GM12892 (cell line): ENCODE measurements at regions not wholly inside any gene's neighbourhood (a gene's known extent, or its start where the extent isn't known, plus 50 kb on each side); places are given as distances from the start of the nearest gene placed in this dataset.

ENCODE experiments used
- POLR2A ChIP-seq: IDR thresholded peaks from 2 replicates; pipeline ENCODE4 v1.6.1; 2011; ENCODE audit warnings: low read depth, low read length, control low read depth
- POLR2AphosphoS5 ChIP-seq: IDR thresholded peaks from 2 replicates; pipeline ENCODE4 v1.6.1; 2011; ENCODE audit warnings: low read depth, low read length, control low read depth

DNA sequence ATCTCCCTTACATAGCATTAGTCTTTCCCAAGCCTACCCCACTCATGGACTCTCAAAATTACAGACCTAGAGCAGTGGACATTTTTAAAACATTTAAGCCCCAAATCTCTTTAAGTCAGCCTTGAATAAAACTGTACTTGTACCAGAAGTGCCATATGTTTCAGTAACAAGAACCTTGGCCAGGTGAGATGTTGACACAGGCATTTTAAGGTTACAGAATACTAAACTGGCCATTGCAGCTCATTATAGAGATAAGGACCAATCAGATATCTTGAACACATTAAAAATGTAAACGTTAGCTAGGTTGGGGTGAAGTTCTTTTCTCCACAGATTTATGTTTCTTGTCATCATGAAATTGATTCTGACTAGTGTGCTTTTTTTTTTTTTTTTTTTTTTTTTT is 103.8 kb upstream of the MIER3 start:
- TF ChIP-seq POLR2A: no peak
- TF ChIP-seq POLR2AphosphoS5: no peak
